Progenitor cell of endocrine pancreas (in vitro differentiated cells): ENCODE measurements at regions not wholly inside any gene's neighbourhood (a gene's known extent, or its start where the extent isn't known, plus 50 kb on each side); places are given as distances from the start of the nearest gene placed in this dataset.

Experiments used
- DNase-seq: peaks from one replicate; pipeline ENCODE4 v3.0.0; 2021; ENCODE audit warnings: low spot score; ENCODE audit not compliant: unreplicated experiment
- H3K27ac Mint-ChIP-seq: 2 replicates; pipeline ENCODE4 v1.8.0; 2021; ENCODE audit warnings: mild to moderate bottlenecking, moderate library complexity, mixed read lengths
- H3K27me3 Mint-ChIP-seq: 2 replicates; pipeline ENCODE4 v1.8.0; 2021; ENCODE audit warnings: mixed read lengths
- H3K36me3 Mint-ChIP-seq: 2 replicates; pipeline ENCODE4 v1.8.0; 2022; ENCODE audit warnings: mixed read lengths; ENCODE audit not compliant: insufficient read depth
- H3K4me1 Mint-ChIP-seq: 2 replicates; pipeline ENCODE4 v1.8.0; 2021; ENCODE audit warnings: low read depth, mixed read lengths
- H3K4me3 Mint-ChIP-seq: 2 replicates; pipeline ENCODE4 v1.8.0; 2021; ENCODE audit warnings: low read depth, mild to moderate bottlenecking, moderate library complexity, mixed read lengths
- H3K9me3 Mint-ChIP-seq: 2 replicates; pipeline ENCODE4 v1.8.0; 2021; ENCODE audit warnings: low read depth, mixed read lengths
- TF ChIP-seq, protein P1 (sequence below): fragments of 200-600 bp; sonication (generic); IDR thresholded peaks from one replicate; pipeline ENCODE4 v1.5.0; 2021; ENCODE audit warnings: antibody characterized with exemption, mild to moderate bottlenecking; ENCODE audit not compliant: unreplicated experiment

DNA sequence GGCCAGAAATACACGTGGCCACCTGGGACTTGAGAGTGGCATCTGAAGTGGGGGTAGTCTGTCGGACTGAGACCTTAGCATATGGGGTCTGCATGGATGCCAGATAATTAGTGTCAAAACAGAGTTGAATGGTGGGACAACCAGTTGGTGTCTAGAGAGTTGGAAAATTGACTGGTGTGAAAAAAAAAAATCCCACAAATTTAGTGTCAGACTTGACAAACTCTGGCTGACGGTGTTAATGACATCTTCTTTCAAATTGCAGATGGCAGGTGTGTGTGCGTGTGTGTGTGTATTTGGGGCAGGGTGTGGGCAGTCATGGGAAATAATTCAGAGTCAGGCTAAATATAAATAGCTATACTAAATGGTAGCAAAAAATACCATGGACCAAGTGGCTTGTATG is 365.4 kb upstream of the RGPD4 start:
- H3K27me3 Mint-ChIP-seq = no peaks in the 10 kb centered on the region
- TF ChIP-seq, protein P1, sequence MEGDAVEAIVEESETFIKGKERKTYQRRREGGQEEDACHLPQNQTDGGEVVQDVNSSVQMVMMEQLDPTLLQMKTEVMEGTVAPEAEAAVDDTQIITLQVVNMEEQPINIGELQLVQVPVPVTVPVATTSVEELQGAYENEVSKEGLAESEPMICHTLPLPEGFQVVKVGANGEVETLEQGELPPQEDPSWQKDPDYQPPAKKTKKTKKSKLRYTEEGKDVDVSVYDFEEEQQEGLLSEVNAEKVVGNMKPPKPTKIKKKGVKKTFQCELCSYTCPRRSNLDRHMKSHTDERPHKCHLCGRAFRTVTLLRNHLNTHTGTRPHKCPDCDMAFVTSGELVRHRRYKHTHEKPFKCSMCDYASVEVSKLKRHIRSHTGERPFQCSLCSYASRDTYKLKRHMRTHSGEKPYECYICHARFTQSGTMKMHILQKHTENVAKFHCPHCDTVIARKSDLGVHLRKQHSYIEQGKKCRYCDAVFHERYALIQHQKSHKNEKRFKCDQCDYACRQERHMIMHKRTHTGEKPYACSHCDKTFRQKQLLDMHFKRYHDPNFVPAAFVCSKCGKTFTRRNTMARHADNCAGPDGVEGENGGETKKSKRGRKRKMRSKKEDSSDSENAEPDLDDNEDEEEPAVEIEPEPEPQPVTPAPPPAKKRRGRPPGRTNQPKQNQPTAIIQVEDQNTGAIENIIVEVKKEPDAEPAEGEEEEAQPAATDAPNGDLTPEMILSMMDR = no peak
- H3K27ac Mint-ChIP-seq = no peak overlapping the region
- no peaks in the 10 kb centered on the region for H3K36me3 Mint-ChIP-seq
- no peak overlapping the region for H3K4me3 Mint-ChIP-seq
- no peak for DNase-seq
- no peaks in the 10 kb centered on the region for H3K9me3 Mint-ChIP-seq
- H3K4me1 Mint-ChIP-seq = no peaks in the 10 kb centered on the region

DNA sequence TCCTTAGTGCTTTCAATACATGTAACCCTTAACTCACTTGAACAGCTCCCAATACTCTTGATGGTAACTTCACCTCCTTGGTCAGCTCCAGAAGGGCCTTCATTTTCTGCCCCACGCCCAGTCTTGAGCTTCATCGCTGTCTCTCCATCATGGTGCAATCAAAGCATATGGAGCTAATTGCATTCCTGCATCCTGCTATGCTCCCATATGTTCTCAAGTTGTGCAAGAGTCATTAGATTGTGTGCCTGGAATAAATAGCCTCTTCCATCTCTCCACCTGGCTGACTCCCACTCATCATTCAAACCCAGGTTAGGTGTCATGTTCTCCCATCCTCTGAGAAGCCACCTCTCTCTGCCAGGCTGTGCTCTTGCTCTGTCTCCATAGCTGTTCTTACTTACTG is 364.5 kb upstream of the RGPD4 start:
- Mint-ChIP-seq H3K4me3 (no peak overlapping the region), H3K27ac (no peak overlapping the region), H3K36me3 (no peaks in the 10 kb centered on the region), H3K27me3 (no peaks in the 10 kb centered on the region), H3K4me1 (no peaks in the 10 kb centered on the region), H3K9me3 (no peaks in the 10 kb centered on the region)
- DNase-seq = no peak
- TF ChIP-seq, protein P1 = no peak

DNA sequence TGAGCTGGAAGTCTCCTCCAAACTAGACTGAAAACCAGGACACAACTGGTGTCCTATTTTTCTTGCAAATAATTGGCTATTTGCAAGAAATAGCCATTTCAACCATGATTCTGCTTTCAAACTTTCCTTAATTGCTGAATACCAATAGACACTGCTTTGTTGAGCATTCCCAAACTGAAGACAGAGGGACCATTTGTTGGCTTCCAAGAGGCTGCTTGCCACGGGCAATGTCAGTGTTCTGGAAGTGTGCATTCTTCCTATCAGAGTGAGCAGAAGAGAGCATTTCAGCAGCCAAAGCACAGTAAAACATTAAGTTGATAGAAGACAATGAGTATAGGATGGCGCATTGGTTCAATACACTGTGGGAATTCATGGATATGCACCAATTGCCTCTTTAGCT is 360.5 kb upstream of the RGPD4 start:
- TF ChIP-seq, protein P1 = no peak
- Mint-ChIP-seq H3K4me3 (no peak overlapping the region), H3K36me3 (no peaks in the 10 kb centered on the region), H3K27me3 (no peaks in the 10 kb centered on the region), H3K9me3 (peaks cover 4% of the 10 kb centered on the region), H3K27ac (no peak overlapping the region), H3K4me1 (no peaks in the 10 kb centered on the region)
- DNase-seq = no peak

DNA sequence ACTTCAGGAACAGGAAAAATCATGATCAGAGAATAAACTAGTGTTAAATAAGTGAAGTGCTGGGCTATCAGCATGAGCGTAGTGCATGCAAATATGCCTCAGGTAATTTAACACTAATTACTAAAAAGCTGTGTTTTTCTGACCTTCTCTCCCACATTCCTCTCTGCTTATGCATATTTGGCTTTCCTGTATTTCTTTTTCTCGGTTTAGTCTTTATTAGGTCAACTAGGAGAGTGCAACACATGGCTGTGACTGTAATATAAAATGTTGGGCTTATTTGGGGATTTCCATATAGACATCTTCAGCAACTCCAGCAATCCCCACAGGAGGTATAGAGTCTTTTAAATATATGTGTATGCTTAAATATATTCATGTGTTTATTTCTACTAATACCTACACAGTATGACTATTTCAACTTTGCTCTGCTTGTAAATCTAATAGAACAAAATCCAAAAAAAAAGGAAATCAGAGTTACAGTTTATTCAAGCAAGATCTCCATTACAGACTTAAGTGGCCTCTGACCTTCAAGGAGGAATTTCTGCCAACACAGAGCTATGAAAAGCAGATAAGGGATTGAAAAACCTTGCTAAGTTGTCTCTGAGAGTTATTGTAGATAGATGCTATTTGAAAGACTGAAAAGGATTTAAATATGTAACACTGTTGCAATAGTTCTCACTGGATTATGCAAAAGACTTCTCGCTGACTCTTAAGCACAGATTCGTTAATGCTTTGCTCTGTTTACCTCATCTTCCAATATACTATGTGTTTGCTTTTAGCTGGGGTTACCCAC is 359.5 kb upstream of the RGPD4 start:
- H3K27ac Mint-ChIP-seq = no peak overlapping the region
- no peaks in the 10 kb centered on the region for H3K27me3 Mint-ChIP-seq
- H3K36me3 Mint-ChIP-seq = no peaks in the 10 kb centered on the region
- H3K4me1 Mint-ChIP-seq = no peaks in the 10 kb centered on the region
- H3K4me3 Mint-ChIP-seq = no peak overlapping the region
- no peak for DNase-seq
- H3K9me3 Mint-ChIP-seq = peaks cover 4% of the 10 kb centered on the region
- TF ChIP-seq, protein P1 = no peak

DNA sequence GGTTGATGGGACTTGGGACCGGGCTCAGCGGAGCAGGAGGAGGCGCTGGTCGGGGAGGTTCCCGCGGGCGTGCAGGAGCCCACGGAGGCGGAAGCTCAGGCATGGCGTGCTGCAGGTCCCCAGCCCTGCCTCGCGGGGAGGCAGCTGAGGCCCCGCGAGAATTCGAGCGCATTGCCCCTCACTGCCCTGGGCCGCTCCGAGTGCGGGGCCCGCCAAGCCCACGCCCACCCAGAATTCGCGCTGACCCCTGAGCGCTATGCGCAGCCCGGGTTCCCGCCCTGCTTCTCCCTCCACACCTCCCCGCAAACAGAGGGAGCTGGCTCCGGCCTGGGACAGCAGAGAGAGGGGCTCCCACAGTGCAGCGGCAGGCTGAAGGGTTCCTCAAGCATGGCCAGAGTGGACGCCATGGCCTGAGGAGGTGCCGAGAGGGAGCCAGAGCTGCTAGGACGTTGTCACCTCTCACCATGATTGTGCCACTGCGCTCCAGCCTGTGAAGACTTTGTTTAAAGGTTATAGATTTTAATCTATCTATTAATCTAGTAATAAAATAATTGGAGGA is 357.2 kb upstream of the RGPD4 start:
- peaks cover 7% of the 10 kb centered on the region for H3K9me3 Mint-ChIP-seq
- H3K27me3 Mint-ChIP-seq = no peaks in the 10 kb centered on the region
- H3K4me1 Mint-ChIP-seq = no peaks in the 10 kb centered on the region
- H3K27ac Mint-ChIP-seq = no peak overlapping the region
- no peaks in the 10 kb centered on the region for H3K36me3 Mint-ChIP-seq
- no peak for DNase-seq
- TF ChIP-seq, protein P1 = no peak
- H3K4me3 Mint-ChIP-seq = no peak overlapping the region
